GM19372 (cell line): ENCODE measurements at regions not wholly inside any gene's neighbourhood (a gene's known extent, or its start where the extent isn't known, plus 50 kb on each side); places are given as distances from the start of the nearest gene placed in this dataset.

Source experiments
- ATAC-seq: cut with Tn5 transposase; IDR thresholded peaks from one replicate; pipeline ENCODE4 v1.9.1; 2021; ENCODE audit warnings: mild to moderate bottlenecking, low read depth, moderate library complexity; ENCODE audit not compliant: unreplicated experiment

- ATAC-seq = no peak
Measured at GRCh38 chr3:102269406-102269805, 165.4 kb upstream of the ZPLD1 start.

- no peak for ATAC-seq
Measured at GRCh38 chr3:102290241-102290640, 144.6 kb upstream of the ZPLD1 start.

GRCh38 chr3:102295756-102296155 is 139.1 kb upstream of the ZPLD1 start:
- no peak for ATAC-seq

- no peak for ATAC-seq
Measured at GRCh38 chr3:102297072-102297658, 137.7 kb upstream of the ZPLD1 start.

- ATAC-seq = no peak
Measured at GRCh38 chr3:102299125-102299877, 135.5 kb upstream of the ZPLD1 start.

GRCh38 chr3:102301155-102301880 is 133.5 kb upstream of the ZPLD1 start:
- ATAC-seq = no peak

- no peak for ATAC-seq
Measured at GRCh38 chr3:102302020-102302419, 132.8 kb upstream of the ZPLD1 start.

- no peak for ATAC-seq
Measured at GRCh38 chr3:102304550-102304949, 130.3 kb upstream of the ZPLD1 start.

GRCh38 chr3:102307442-102307841 is 127.4 kb upstream of the ZPLD1 start:
- no peak for ATAC-seq

GRCh38 chr3:102329066-102329465 is 105.7 kb upstream of the ZPLD1 start:
- no peak for ATAC-seq

GRCh38 chr3:102329561-102329960 is 105.3 kb upstream of the ZPLD1 start:
- no peak for ATAC-seq

- ATAC-seq = no peak
Measured at GRCh38 chr3:102332205-102332604, 102.6 kb upstream of the ZPLD1 start.

GRCh38 chr3:102332934-102333333 is 101.9 kb upstream of the ZPLD1 start:
- ATAC-seq = no peak

GRCh38 chr3:102336130-102336529 is 98.7 kb upstream of the ZPLD1 start:
- no peak for ATAC-seq

- no peak for ATAC-seq
Measured at GRCh38 chr3:102339671-102340070, 95.1 kb upstream of the ZPLD1 start.

- ATAC-seq = no peak
Measured at GRCh38 chr3:102346897-102347296, 87.9 kb upstream of the ZPLD1 start.

- ATAC-seq = no peak
Measured at GRCh38 chr3:102348904-102349303, 85.9 kb upstream of the ZPLD1 start.

GRCh38 chr3:102353148-102353547 is 81.7 kb upstream of the ZPLD1 start:
- no peak for ATAC-seq

GRCh38 chr3:102353805-102354204 is 81.0 kb upstream of the ZPLD1 start:
- ATAC-seq = no peak

GRCh38 chr3:102354818-102355515 is 79.8 kb upstream of the ZPLD1 start:
- no peak for ATAC-seq

- no peak for ATAC-seq
Measured at GRCh38 chr3:102356506-102356905, 78.3 kb upstream of the ZPLD1 start.
